CD4-positive, alpha-beta T cell treated with Interleukin-15 for 1 hour (primary cell): ENCODE measurements at regions not wholly inside any gene's neighbourhood (a gene's known extent, or its start where the extent isn't known, plus 50 kb on each side); places are given as distances from the start of the nearest gene placed in this dataset.

ENCODE experiments used
- DNase-seq: peaks from one replicate; pipeline ENCODE4 v3.0.0-alpha.2; 2020

- no peak for DNase-seq
Measured at GRCh38 chr20:24738981-24739633, 210.0 kb upstream of the CST7 start.

- DNase-seq, result no peak
Measured at GRCh38 chr20:24739746-24740145, 209.3 kb upstream of the CST7 start.

GRCh38 chr20:24741493-24742072, 207.5 kb upstream of the CST7 start:
- no peak for DNase-seq

- no peak for DNase-seq
Measured at GRCh38 chr20:24742436-24742835, 206.6 kb upstream of the CST7 start.

GRCh38 chr20:24742989-24743388, 206.1 kb upstream of the CST7 start:
- DNase-seq, result no peak

GRCh38 chr20:24743641-24744040, 205.4 kb upstream of the CST7 start:
- DNase-seq, result no peak

- DNase-seq, result no peak
Measured at GRCh38 chr20:24744747-24745146, 204.3 kb upstream of the CST7 start.

- DNase-seq, result no peak
Measured at GRCh38 chr20:24745206-24745605, 203.9 kb upstream of the CST7 start.

GRCh38 chr20:24745617-24746350, 203.3 kb upstream of the CST7 start:
- DNase-seq, result no peak

- no peak for DNase-seq
Measured at GRCh38 chr20:24746351-24746685, 202.8 kb upstream of the CST7 start.

GRCh38 chr20:24747010-24747712, 201.9 kb upstream of the CST7 start:
- DNase-seq, result no peak

- DNase-seq, result no peak
Measured at GRCh38 chr20:24747881-24748595, 201.0 kb upstream of the CST7 start.

GRCh38 chr20:24751551-24751950, 197.5 kb upstream of the CST7 start:
- DNase-seq, result no peak

- no peak for DNase-seq
Measured at GRCh38 chr20:24752612-24753011, 196.5 kb upstream of the CST7 start.

GRCh38 chr20:24753130-24753529, 195.9 kb upstream of the CST7 start:
- DNase-seq, result no peak

GRCh38 chr20:24754691-24755090, 194.4 kb upstream of the CST7 start:
- no peak for DNase-seq

GRCh38 chr20:24755411-24755922, 193.6 kb upstream of the CST7 start:
- DNase-seq, result no peak

- no peak for DNase-seq
Measured at GRCh38 chr20:24756292-24757025, 192.6 kb upstream of the CST7 start.

- DNase-seq, result no peak
Measured at GRCh38 chr20:24761220-24762065, 187.6 kb upstream of the CST7 start.

GRCh38 chr20:24762371-24762770, 186.7 kb upstream of the CST7 start:
- no peak for DNase-seq

GRCh38 chr20:24762791-24763350, 186.2 kb upstream of the CST7 start:
- DNase-seq, result no peak
